WTC11 (cell line): ENCODE measurements at regions not wholly inside any gene's neighbourhood (a gene's known extent, or its start where the extent isn't known, plus 50 kb on each side); places are given as distances from the start of the nearest gene placed in this dataset.

Source experiments
- ATAC-seq: fragments of 200-7000 bp; cut with Tn5 transposase; 2 replicates; pipeline ENCODE4 v1.10.0; 2021; ENCODE audit warnings: mild to moderate bottlenecking, moderate library complexity
- CTCF ChIA-PET: fragments of 300-600 bp; sonication (Branson Sonifier 250); formaldehyde crosslinking; loops from one replicate; lab custom pipeline; 2021; ENCODE audit warnings: antibody characterized with exemption; lab: Charles Lee
- POLR2A ChIA-PET: fragments of 350-600 bp; sonication (Branson Sonifier 250); formaldehyde crosslinking; loops from one replicate; lab custom pipeline; 2021; ENCODE audit warnings: antibody characterized with exemption; lab: Charles Lee
- DNase-seq: peaks from one replicate; pipeline ENCODE4 v3.0.0; 2021; ENCODE audit warnings: low spot score
- H3K27ac Mint-ChIP-seq: 2 replicates; pipeline ENCODE4 v1.8.0; 2021; ENCODE audit warnings: mixed read lengths
- H3K27me3 Mint-ChIP-seq: 2 replicates; pipeline ENCODE4 v1.8.0; 2021; ENCODE audit warnings: low read depth, mild to moderate bottlenecking, moderate library complexity, mixed read lengths
- H3K36me3 Mint-ChIP-seq: 2 replicates; pipeline ENCODE4 v1.8.0; 2021; ENCODE audit warnings: mixed read lengths
- H3K4me1 Mint-ChIP-seq: 2 replicates; pipeline ENCODE4 v1.8.0; 2022; ENCODE audit warnings: mixed read lengths
- H3K4me3 Mint-ChIP-seq: 2 replicates; pipeline ENCODE4 v1.8.0; 2021; ENCODE audit warnings: mild to moderate bottlenecking, moderate library complexity, mixed read lengths
- H3K9me3 Mint-ChIP-seq: 2 replicates; pipeline ENCODE4 v1.8.0; 2021; ENCODE audit warnings: mixed read lengths
- ESRRA ChIP-seq: sonication (generic); formaldehyde crosslinking; IDR thresholded peaks from 2 replicates; pipeline ENCODE4 v1.8.1; 2022; ENCODE audit warnings: mild to moderate bottlenecking, missing genetic modification reagents, borderline replicate concordance
- ETV6 ChIP-seq: sonication (generic); formaldehyde crosslinking; IDR thresholded peaks from 2 replicates; pipeline ENCODE4 v1.8.1; 2022; ENCODE audit warnings: mild to moderate bottlenecking, missing genetic modification reagents
- FOXP4 ChIP-seq: sonication (generic); formaldehyde crosslinking; IDR thresholded peaks from 2 replicates; pipeline ENCODE4 v1.8.0; 2022; ENCODE audit warnings: mild to moderate bottlenecking, missing genetic modification reagents
- GRHL2 ChIP-seq: fragments of 250-450 bp; sonication (Bioruptor Pico); IDR thresholded peaks from 2 replicates; pipeline ENCODE4 v1.8.0; 2022; ENCODE audit warnings: mild to moderate bottlenecking, moderate library complexity; ENCODE audit not compliant: insufficient replicate concordance, severe bottlenecking
- HMGA2 ChIP-seq: fragments of 250-450 bp; sonication (Bioruptor Pico); IDR thresholded peaks from 2 replicates; pipeline ENCODE4 v1.4.0; 2021; ENCODE audit warnings: mild to moderate bottlenecking, moderate library complexity
- JUN ChIP-seq: sonication (generic); formaldehyde crosslinking; IDR thresholded peaks from 2 replicates; pipeline ENCODE4 v1.8.0; 2023; ENCODE audit warnings: mild to moderate bottlenecking, missing genetic modification reagents
- MLX ChIP-seq: sonication (generic); formaldehyde crosslinking; IDR thresholded peaks from 2 replicates; pipeline ENCODE4 v1.8.1; 2023; ENCODE audit warnings: mild to moderate bottlenecking, missing genetic modification reagents, moderate library complexity
- NFATC4 ChIP-seq: fragments of 250-450 bp; sonication (Bioruptor Pico); IDR thresholded peaks from 2 replicates; pipeline ENCODE4 v1.9.0; 2021; ENCODE audit warnings: mild to moderate bottlenecking
- NFE2L1 ChIP-seq: sonication (generic); formaldehyde crosslinking; IDR thresholded peaks from 2 replicates; pipeline ENCODE4 v1.8.1; 2023; ENCODE audit warnings: missing genetic modification reagents
- NFYB ChIP-seq: sonication (generic); formaldehyde crosslinking; conservative IDR thresholded peaks from 2 replicates; pipeline ENCODE4 v1.8.0; 2022; ENCODE audit warnings: low read depth, missing genetic modification reagents
- RORB ChIP-seq: fragments of 250-450 bp; sonication (Bioruptor Pico); IDR thresholded peaks from 2 replicates; pipeline ENCODE4 v1.9.0; 2021; ENCODE audit warnings: mild to moderate bottlenecking
- SOX15 ChIP-seq: fragments of 250-450 bp; sonication (Bioruptor Pico); IDR thresholded peaks from 2 replicates; pipeline ENCODE4 v1.9.0; 2021; ENCODE audit warnings: mild to moderate bottlenecking
- ZMAT4 ChIP-seq: fragments of 250-450 bp; sonication (Bioruptor Pico); IDR thresholded peaks from 2 replicates; pipeline ENCODE4 v1.9.0; 2021; ENCODE audit warnings: mild to moderate bottlenecking
- ZNF219 ChIP-seq: sonication (generic); formaldehyde crosslinking; IDR thresholded peaks from 2 replicates; pipeline ENCODE4 v1.8.0; 2023; ENCODE audit warnings: missing genetic modification reagents, mild to moderate bottlenecking, borderline replicate concordance
- ZNF396 ChIP-seq: fragments of 250-450 bp; sonication (Bioruptor Pico); IDR thresholded peaks from 2 replicates; pipeline ENCODE4 v1.8.0; 2021; ENCODE audit warnings: mild to moderate bottlenecking, moderate library complexity, borderline replicate concordance
- ZNF416 ChIP-seq: fragments of 250-450 bp; sonication (Bioruptor Pico); IDR thresholded peaks from 2 replicates; pipeline ENCODE4 v1.9.0; 2021; ENCODE audit warnings: mild to moderate bottlenecking, inconsistent platforms
- TF ChIP-seq, protein P1 (sequence below): sonication (generic); formaldehyde crosslinking; IDR thresholded peaks from 2 replicates; pipeline ENCODE4 v1.8.0; 2022; ENCODE audit warnings: mild to moderate bottlenecking, missing genetic modification reagents
- TF ChIP-seq, protein P2 (sequence below): sonication (generic); formaldehyde crosslinking; IDR thresholded peaks from 2 replicates; pipeline ENCODE4 v1.8.1; 2023; ENCODE audit warnings: mild to moderate bottlenecking, missing genetic modification reagents
- TF ChIP-seq, protein P3 (sequence below): sonication (generic); formaldehyde crosslinking; IDR thresholded peaks from 2 replicates; pipeline ENCODE4 v1.8.1; 2023; ENCODE audit warnings: mild to moderate bottlenecking, missing genetic modification reagents

GRCh38 chr4:111722213-111722720 is 423.0 kb upstream of the FAM241A start (continued):
- TF ChIP-seq, protein P1, sequence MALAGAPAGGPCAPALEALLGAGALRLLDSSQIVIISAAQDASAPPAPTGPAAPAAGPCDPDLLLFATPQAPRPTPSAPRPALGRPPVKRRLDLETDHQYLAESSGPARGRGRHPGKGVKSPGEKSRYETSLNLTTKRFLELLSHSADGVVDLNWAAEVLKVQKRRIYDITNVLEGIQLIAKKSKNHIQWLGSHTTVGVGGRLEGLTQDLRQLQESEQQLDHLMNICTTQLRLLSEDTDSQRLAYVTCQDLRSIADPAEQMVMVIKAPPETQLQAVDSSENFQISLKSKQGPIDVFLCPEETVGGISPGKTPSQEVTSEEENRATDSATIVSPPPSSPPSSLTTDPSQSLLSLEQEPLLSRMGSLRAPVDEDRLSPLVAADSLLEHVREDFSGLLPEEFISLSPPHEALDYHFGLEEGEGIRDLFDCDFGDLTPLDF (CRISPR knock-in tag): no peak
- no peak for TF ChIP-seq ZNF416
- no peak for TF ChIP-seq ETV6 (CRISPR knock-in tag)
- TF ChIP-seq, protein P2, sequence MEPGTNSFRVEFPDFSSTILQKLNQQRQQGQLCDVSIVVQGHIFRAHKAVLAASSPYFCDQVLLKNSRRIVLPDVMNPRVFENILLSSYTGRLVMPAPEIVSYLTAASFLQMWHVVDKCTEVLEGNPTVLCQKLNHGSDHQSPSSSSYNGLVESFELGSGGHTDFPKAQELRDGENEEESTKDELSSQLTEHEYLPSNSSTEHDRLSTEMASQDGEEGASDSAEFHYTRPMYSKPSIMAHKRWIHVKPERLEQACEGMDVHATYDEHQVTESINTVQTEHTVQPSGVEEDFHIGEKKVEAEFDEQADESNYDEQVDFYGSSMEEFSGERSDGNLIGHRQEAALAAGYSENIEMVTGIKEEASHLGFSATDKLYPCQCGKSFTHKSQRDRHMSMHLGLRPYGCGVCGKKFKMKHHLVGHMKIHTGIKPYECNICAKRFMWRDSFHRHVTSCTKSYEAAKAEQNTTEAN: no peak
- no peak for TF ChIP-seq JUN (CRISPR knock-in tag)
- no peak for TF ChIP-seq MLX (CRISPR knock-in tag)

DNA sequence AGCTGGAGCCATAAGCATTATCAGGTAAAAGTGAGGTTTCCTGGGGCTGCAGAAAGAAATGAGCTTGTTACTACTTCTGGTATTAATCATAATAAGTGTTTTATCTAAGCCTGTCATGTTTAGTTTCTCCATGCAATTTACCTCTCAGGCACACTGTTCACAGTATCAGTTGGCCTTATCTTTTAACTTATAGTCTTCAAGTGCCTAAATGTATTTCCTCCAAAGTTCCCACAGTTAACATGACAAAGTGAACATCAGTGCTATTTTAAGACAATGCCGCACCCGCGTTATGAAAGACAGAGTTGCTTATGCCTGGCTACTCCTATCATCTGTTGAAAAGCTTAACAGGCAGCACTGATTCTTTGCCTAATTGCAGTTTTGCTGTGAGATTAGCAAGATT is 408.7 kb upstream of the FAM241A start:
- no peaks in the 10 kb centered on the region for H3K4me1 Mint-ChIP-seq
- POLR2A ChIA-PET: no interaction called here
- no peaks in the 10 kb centered on the region for H3K27me3 Mint-ChIP-seq
- TF ChIP-seq NFE2L1 (CRISPR knock-in tag) (no peak), HMGA2 (CRISPR knock-in tag) (no peak), ESRRA (no peak), ZMAT4 (CRISPR knock-in tag) (no peak), NFYB (CRISPR knock-in tag) (no peak), FOXP4 (no peak), NFATC4 (CRISPR knock-in tag) (no peak), ZNF219 (no peak), SOX15 (CRISPR knock-in tag) (no peak), GRHL2 (CRISPR knock-in tag) (no peak), RORB (no peak), ZNF396 (CRISPR knock-in tag) (no peak)
- TF ChIP-seq, protein P1 (CRISPR knock-in tag): no peak
- TF ChIP-seq, protein P3, sequence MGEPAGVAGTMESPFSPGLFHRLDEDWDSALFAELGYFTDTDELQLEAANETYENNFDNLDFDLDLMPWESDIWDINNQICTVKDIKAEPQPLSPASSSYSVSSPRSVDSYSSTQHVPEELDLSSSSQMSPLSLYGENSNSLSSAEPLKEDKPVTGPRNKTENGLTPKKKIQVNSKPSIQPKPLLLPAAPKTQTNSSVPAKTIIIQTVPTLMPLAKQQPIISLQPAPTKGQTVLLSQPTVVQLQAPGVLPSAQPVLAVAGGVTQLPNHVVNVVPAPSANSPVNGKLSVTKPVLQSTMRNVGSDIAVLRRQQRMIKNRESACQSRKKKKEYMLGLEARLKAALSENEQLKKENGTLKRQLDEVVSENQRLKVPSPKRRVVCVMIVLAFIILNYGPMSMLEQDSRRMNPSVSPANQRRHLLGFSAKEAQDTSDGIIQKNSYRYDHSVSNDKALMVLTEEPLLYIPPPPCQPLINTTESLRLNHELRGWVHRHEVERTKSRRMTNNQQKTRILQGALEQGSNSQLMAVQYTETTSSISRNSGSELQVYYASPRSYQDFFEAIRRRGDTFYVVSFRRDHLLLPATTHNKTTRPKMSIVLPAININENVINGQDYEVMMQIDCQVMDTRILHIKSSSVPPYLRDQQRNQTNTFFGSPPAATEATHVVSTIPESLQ: no peak
- TF ChIP-seq, all 79 proteins: peak for 0
- CTCF ChIA-PET: no interaction called here
- Mint-ChIP-seq H3K4me3 (no peak overlapping the region), H3K27ac (no peak overlapping the region), H3K36me3 (no peaks in the 10 kb centered on the region), H3K9me3 (no peaks in the 10 kb centered on the region)
- ATAC-seq (no peak), DNase-seq (no peak)
